ENCODE measurements at regions not wholly inside any gene's neighbourhood (a gene's known extent, or its start where the extent isn't known, plus 50 kb on each side); places are given as distances from the start of the nearest gene placed in this dataset.

GRCh38 chr2:104404526-104404925 lies 449.4 kb upstream of the POU3F3 start:
- DNase-seq (ENCODE audit: low read depth, low spot score): no peak
- H3K36me3 ChIP-seq (ENCODE audit: insufficient read depth, insufficient read length, low read length): no peaks in the 10 kb centered on the region
- H3K4me1 ChIP-seq (ENCODE audit: insufficient read depth, insufficient read length): peaks cover 2% of the 10 kb centered on the region
- H3K27me3 ChIP-seq (ENCODE audit: insufficient read depth, insufficient read length): no peaks in the 10 kb centered on the region
- TF ChIP-seq SUZ12 (IDR thresholded peaks at IDR 0.05; ENCODE audit: extremely low read depth, insufficient read depth, insufficient read length) (no peak), YY1 (IDR thresholded peaks at IDR 0.05; ENCODE audit: insufficient read depth, insufficient read length) (no peak), ZNF274 (IDR thresholded peaks at IDR 0.05; ENCODE audit: low read depth, low read length) (no peak)
- no peaks in the 10 kb centered on the region for H3K9me3 ChIP-seq (ENCODE audit: insufficient read depth, low read length)
- no peak overlapping the region for H3K4me3 ChIP-seq (ENCODE audit: insufficient read length, low read depth)
- H3K9ac ChIP-seq (ENCODE audit: insufficient read length, low read depth): no peak overlapping the region

GRCh38 chr2:104405623-104406022 lies 448.3 kb upstream of the POU3F3 start:
- H3K36me3 ChIP-seq (ENCODE audit: insufficient read depth, insufficient read length, low read length): no peaks in the 10 kb centered on the region
- H3K4me1 ChIP-seq (ENCODE audit: insufficient read depth, insufficient read length): peaks cover 2% of the 10 kb centered on the region
- no peak overlapping the region for H3K9ac ChIP-seq (ENCODE audit: insufficient read length, low read depth)
- no peak for TF ChIP-seq SUZ12 (IDR thresholded peaks at IDR 0.05; ENCODE audit: extremely low read depth, insufficient read depth, insufficient read length)
- TF ChIP-seq YY1 (IDR thresholded peaks at IDR 0.05; ENCODE audit: insufficient read depth, insufficient read length): no peak
- no peak for TF ChIP-seq ZNF274 (IDR thresholded peaks at IDR 0.05; ENCODE audit: low read depth, low read length)
- H3K9me3 ChIP-seq (ENCODE audit: insufficient read depth, low read length): no peaks in the 10 kb centered on the region
- no peak overlapping the region for H3K4me3 ChIP-seq (ENCODE audit: insufficient read length, low read depth)
- no peaks in the 10 kb centered on the region for H3K27me3 ChIP-seq (ENCODE audit: insufficient read depth, insufficient read length)
- DNase-seq (ENCODE audit: low read depth, low spot score): no peak

GRCh38 chr2:104406261-104406726 lies 447.6 kb upstream of the POU3F3 start:
- Histone ChIP-seq H3K9ac (ENCODE audit: insufficient read length, low read depth) (no peak overlapping the region), H3K4me3 (ENCODE audit: insufficient read length, low read depth) (no peak overlapping the region), H3K27me3 (ENCODE audit: insufficient read depth, insufficient read length) (no peaks in the 10 kb centered on the region), H3K9me3 (ENCODE audit: insufficient read depth, low read length) (no peaks in the 10 kb centered on the region), H3K4me1 (ENCODE audit: insufficient read depth, insufficient read length) (peaks cover 2% of the 10 kb centered on the region), H3K36me3 (ENCODE audit: insufficient read depth, insufficient read length, low read length) (no peaks in the 10 kb centered on the region)
- no peak for DNase-seq (ENCODE audit: low read depth, low spot score)
- TF ChIP-seq SUZ12 (IDR thresholded peaks at IDR 0.05; ENCODE audit: extremely low read depth, insufficient read depth, insufficient read length): no peak
- TF ChIP-seq ZNF274 (IDR thresholded peaks at IDR 0.05; ENCODE audit: low read depth, low read length): no peak
- no peak for TF ChIP-seq YY1 (IDR thresholded peaks at IDR 0.05; ENCODE audit: insufficient read depth, insufficient read length)

- no peaks in the 10 kb centered on the region for H3K9me3 ChIP-seq (ENCODE audit: insufficient read depth, low read length)
- H3K4me1 ChIP-seq (ENCODE audit: insufficient read depth, insufficient read length): peaks cover 2% of the 10 kb centered on the region
- TF ChIP-seq ZNF274 (IDR thresholded peaks at IDR 0.05; ENCODE audit: low read depth, low read length) (no peak), YY1 (IDR thresholded peaks at IDR 0.05; ENCODE audit: insufficient read depth, insufficient read length) (no peak), SUZ12 (IDR thresholded peaks at IDR 0.05; ENCODE audit: extremely low read depth, insufficient read depth, insufficient read length) (no peak)
- no peak overlapping the region for H3K4me3 ChIP-seq (ENCODE audit: insufficient read length, low read depth)
- no peaks in the 10 kb centered on the region for H3K27me3 ChIP-seq (ENCODE audit: insufficient read depth, insufficient read length)
- no peak overlapping the region for H3K9ac ChIP-seq (ENCODE audit: insufficient read length, low read depth)
- no peaks in the 10 kb centered on the region for H3K36me3 ChIP-seq (ENCODE audit: insufficient read depth, insufficient read length, low read length)
- DNase-seq (ENCODE audit: low read depth, low spot score): no peak
Observed at GRCh38 chr2:104407641-104408040, 446.3 kb upstream of the POU3F3 start.

- no peak overlapping the region for H3K4me3 ChIP-seq (ENCODE audit: insufficient read length, low read depth)
- H3K4me1 ChIP-seq (ENCODE audit: insufficient read depth, insufficient read length): peaks cover 2% of the 10 kb centered on the region
- no peaks in the 10 kb centered on the region for H3K9me3 ChIP-seq (ENCODE audit: insufficient read depth, low read length)
- no peak for TF ChIP-seq YY1 (IDR thresholded peaks at IDR 0.05; ENCODE audit: insufficient read depth, insufficient read length)
- no peak for TF ChIP-seq ZNF274 (IDR thresholded peaks at IDR 0.05; ENCODE audit: low read depth, low read length)
- no peak for TF ChIP-seq SUZ12 (IDR thresholded peaks at IDR 0.05; ENCODE audit: extremely low read depth, insufficient read depth, insufficient read length)
- H3K36me3 ChIP-seq (ENCODE audit: insufficient read depth, insufficient read length, low read length): no peaks in the 10 kb centered on the region
- no peak overlapping the region for H3K9ac ChIP-seq (ENCODE audit: insufficient read length, low read depth)
- no peaks in the 10 kb centered on the region for H3K27me3 ChIP-seq (ENCODE audit: insufficient read depth, insufficient read length)
- DNase-seq (ENCODE audit: low read depth, low spot score): peak; percentile 15
Observed at GRCh38 chr2:104408266-104408665, 445.6 kb upstream of the POU3F3 start.

GRCh38 chr2:104410136-104410535 lies 443.8 kb upstream of the POU3F3 start:
- H3K4me1 ChIP-seq (ENCODE audit: insufficient read depth, insufficient read length): peaks cover 2% of the 10 kb centered on the region
- H3K36me3 ChIP-seq (ENCODE audit: insufficient read depth, insufficient read length, low read length): no peaks in the 10 kb centered on the region
- DNase-seq (ENCODE audit: low read depth, low spot score): no peak
- peaks cover 2% of the 10 kb centered on the region for H3K27me3 ChIP-seq (ENCODE audit: insufficient read depth, insufficient read length)
- H3K4me3 ChIP-seq (ENCODE audit: insufficient read length, low read depth): no peak overlapping the region
- no peak overlapping the region for H3K9ac ChIP-seq (ENCODE audit: insufficient read length, low read depth)
- TF ChIP-seq YY1 (IDR thresholded peaks at IDR 0.05; ENCODE audit: insufficient read depth, insufficient read length) (no peak), SUZ12 (IDR thresholded peaks at IDR 0.05; ENCODE audit: extremely low read depth, insufficient read depth, insufficient read length) (no peak), ZNF274 (IDR thresholded peaks at IDR 0.05; ENCODE audit: low read depth, low read length) (no peak)
- no peaks in the 10 kb centered on the region for H3K9me3 ChIP-seq (ENCODE audit: insufficient read depth, low read length)

GRCh38 chr2:104412384-104412783 lies 441.5 kb upstream of the POU3F3 start:
- H3K4me1 ChIP-seq (ENCODE audit: insufficient read depth, insufficient read length): peaks cover 2% of the 10 kb centered on the region
- no peaks in the 10 kb centered on the region for H3K9me3 ChIP-seq (ENCODE audit: insufficient read depth, low read length)
- H3K27me3 ChIP-seq (ENCODE audit: insufficient read depth, insufficient read length): peaks cover 2% of the 10 kb centered on the region
- no peak for TF ChIP-seq YY1 (IDR thresholded peaks at IDR 0.05; ENCODE audit: insufficient read depth, insufficient read length)
- DNase-seq (ENCODE audit: low read depth, low spot score): peak; percentile 40
- H3K4me3 ChIP-seq (ENCODE audit: insufficient read length, low read depth): no peak overlapping the region
- H3K36me3 ChIP-seq (ENCODE audit: insufficient read depth, insufficient read length, low read length): no peaks in the 10 kb centered on the region
- no peak overlapping the region for H3K9ac ChIP-seq (ENCODE audit: insufficient read length, low read depth)

- peaks cover 2% of the 10 kb centered on the region for H3K27me3 ChIP-seq (ENCODE audit: insufficient read depth, insufficient read length)
- no peaks in the 10 kb centered on the region for H3K36me3 ChIP-seq (ENCODE audit: insufficient read depth, insufficient read length, low read length)
- H3K4me3 ChIP-seq (ENCODE audit: insufficient read length, low read depth): no peak overlapping the region
- H3K4me1 ChIP-seq (ENCODE audit: insufficient read depth, insufficient read length): no peaks in the 10 kb centered on the region
- no peak for DNase-seq (ENCODE audit: low read depth, low spot score)
- no peak for TF ChIP-seq YY1 (IDR thresholded peaks at IDR 0.05; ENCODE audit: insufficient read depth, insufficient read length)
- TF ChIP-seq ZNF274 (IDR thresholded peaks at IDR 0.05; ENCODE audit: low read depth, low read length): no peak
- no peak for TF ChIP-seq SUZ12 (IDR thresholded peaks at IDR 0.05; ENCODE audit: extremely low read depth, insufficient read depth, insufficient read length)
- no peak overlapping the region for H3K9ac ChIP-seq (ENCODE audit: insufficient read length, low read depth)
- no peaks in the 10 kb centered on the region for H3K9me3 ChIP-seq (ENCODE audit: insufficient read depth, low read length)
Observed at GRCh38 chr2:104413890-104414289, 440.0 kb upstream of the POU3F3 start.
